CD4-positive, alpha-beta T cell treated with Interleukin-4 for 4 hours (primary cell): ENCODE measurements at regions not wholly inside any gene's neighbourhood (a gene's known extent, or its start where the extent isn't known, plus 50 kb on each side); places are given as distances from the start of the nearest gene placed in this dataset.
A peak's percentile ranks its signal among the peaks of the same experiment; 100 is the strongest.
"Not testable (repeated sequence)": the region's sequence is repeated elsewhere in the genome, so short reads cannot be mapped to it uniquely, and the experiment has no call there.

Experiments
- DNase-seq: peaks from one replicate; pipeline ENCODE4 v3.0.0-alpha.2; 2020

DNA sequence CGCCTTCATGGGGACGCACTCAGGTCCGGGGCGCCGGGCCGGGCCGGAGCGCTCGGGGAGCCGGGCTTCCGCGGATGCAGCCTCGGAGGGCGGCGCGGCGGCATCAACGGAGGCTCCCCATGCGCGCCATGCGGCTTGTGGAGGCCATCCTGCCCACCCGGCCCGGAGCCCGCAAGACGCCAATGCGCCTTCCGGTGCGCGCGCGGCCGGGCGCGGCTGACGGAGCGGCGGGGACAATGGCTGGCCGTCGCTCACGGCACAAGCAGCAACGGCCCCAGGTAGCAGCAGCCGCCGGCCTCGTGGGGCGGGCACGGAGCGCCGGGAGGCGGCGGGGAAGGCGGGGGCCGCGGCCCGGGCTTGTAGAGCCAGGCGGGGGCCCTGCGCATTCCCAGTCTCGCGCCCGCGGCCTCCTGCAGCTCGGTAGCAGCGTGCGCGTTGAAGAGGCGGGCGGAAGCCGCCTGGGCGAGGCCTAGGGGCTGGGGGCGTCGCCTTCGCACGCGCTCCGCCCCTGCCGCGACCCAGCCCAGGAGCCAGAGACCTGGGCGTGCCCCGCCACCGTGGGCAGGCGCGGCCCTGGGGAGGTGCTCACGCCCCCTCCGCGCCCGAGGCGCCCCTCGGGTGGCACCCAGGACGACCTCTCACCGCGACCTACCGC is 168.6 kb upstream of the PRKX start:
- DNase-seq, result not testable (repeated sequence)

DNA sequence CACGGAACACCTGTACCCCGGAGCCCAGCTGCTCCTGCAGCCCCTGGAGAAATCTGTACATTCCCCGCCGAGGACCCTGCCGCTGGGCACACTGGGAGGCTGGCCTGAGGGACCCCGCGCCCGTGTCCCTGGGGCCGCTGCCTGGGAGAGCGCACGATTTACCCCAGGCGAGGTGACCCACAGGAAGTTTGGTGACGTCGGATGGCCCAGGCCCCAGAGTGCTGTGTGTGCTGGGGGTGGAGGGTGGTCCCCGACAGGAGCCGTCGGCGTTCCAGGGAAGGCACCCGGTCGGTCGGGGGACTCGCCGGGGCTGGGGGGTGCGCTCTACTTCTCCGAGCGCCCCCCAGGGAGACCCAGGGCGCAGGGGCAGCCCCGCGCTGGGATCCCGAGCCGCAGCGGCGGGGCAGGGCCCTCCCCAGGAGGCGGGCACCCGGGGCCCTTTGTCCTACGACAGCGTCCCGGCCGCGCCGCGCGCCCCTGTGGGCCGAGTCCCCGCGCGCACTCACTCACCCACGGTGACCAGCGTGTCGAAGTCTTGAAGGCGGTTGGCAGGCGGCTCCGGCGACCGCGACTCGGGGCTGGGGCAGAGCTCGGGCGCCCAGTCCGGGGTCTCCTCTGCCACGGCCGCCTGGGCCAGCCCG is 167.9 kb upstream of the PRKX start:
- not testable (repeated sequence) for DNase-seq

DNA sequence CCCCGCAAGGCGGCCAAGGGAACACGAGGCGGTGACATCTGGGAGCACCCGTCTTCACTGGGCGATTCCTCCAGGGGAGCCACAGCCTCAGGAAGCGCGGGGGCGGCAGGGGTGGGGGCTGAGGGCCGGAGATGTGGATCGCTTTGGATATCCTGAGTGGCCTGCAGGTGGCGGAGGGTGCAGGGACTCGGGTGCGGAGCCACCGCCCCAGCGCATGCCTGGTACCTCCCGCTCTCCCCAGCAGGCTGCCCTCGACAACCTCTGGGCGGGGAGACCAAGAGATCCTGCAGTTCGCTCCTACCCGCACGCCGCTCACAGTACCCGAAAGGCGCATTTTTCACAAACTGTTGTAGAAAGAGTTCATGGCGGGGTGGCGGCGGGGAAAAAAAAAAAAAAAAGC is 162.9 kb upstream of the PRKX start:
- DNase-seq, result not testable (repeated sequence)

DNA sequence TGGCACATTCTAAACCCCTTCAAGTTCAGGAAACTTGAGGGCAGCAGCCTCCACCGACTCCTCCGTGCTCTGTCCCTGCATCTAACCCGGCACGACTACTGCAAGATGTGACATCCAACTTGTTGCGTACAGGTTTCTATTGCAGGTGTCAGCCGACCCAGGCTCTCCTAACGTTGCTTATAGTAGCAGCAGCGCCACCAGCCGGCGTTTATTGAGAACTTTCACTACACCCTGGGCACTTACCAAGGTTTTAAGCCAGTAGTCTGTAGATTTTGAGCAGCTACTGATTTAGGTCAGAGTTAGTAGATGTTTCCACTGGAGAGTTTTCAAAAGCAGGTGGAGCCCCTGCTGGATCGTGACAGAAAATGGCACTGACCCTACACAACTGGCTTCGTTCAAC is 162.2 kb upstream of the PRKX start:
- not testable (repeated sequence) for DNase-seq

DNA sequence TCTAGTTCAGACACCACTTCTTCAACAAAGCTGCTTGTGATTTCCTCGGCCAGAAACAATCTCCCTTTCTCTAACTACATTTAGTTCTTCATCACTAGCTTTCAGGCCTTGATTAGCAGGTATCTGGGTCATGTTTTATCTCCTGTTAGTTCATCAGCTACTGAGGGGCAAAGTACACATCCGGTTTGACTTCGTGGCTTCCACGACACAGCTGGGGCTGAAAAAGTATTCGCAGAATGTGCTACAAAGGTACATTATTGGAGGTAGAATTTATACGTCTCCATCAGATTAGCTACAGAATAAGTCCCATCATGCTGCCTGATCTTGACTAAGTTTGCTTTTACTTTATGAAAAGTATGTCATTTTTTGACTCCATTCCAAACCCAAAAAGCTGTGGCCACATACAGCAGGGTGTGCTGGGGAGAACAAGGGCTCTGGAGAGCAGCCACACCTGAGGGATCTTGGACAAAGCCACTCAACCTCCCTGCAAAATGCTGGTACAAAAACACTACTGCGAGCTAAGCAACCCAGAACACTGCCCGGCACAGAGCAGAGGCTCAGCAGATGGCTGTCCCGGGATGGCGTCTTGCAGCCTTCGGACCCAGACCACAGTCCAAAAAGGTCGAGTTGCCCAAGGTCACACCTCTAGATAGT is 158.9 kb upstream of the PRKX start:
- DNase-seq, result not testable (repeated sequence)

DNA sequence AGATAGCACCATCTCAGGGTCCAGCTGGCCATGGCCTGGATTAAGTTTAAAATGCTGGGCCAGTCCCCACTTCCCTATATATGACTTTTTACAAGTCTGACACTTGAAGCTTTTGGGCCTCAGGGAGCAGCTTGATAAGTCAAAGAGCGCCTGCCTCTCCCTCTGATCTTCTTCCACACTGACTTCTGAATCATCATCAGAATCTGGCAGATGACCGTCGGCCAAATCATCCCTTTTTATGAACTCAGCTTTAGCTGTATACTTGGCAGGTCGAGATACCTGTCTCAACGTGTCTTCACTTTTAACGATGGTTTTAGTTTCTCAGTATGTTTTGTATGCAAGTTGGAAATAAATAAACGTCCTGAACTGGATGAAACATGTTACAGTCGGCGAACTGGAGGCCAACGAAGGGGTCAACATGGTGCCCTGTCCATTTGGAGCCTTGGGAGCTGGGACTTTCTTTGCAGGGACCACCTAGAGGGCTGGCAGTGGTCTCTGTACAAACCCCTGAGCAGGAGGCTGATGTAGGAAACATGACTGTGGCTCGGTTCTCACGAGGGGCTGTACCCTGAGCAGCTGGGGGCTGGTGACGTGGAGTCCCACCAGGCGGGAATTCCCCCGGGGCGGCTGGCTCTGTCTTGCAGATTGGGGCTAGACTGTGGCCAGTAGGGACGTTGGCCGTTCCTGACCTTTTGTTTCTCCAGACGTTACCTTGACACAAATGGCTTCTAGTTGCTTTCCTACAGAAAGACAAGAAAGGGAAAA is 153.8 kb upstream of the PRKX start:
- not testable (repeated sequence) for DNase-seq

DNA sequence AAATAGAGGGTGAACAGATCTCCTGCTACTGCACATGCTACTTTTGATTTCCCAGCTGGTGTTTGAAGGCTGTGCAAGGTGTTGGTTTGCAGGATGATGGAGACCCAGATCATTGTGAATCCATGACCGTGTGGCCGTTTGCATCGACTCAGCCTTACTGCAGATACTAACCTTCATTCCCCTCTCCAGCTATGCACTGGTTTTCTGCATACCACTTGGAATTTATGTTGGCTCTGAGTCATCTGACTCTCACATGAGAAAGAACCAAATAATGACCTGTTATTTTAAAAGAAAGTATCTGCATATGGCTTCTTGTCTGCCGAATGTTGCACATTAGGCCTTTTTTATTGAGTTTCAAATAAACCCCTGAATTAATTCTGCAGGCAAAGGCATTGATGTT is 144.9 kb upstream of the PRKX start:
- DNase-seq, result not testable (repeated sequence)

DNA sequence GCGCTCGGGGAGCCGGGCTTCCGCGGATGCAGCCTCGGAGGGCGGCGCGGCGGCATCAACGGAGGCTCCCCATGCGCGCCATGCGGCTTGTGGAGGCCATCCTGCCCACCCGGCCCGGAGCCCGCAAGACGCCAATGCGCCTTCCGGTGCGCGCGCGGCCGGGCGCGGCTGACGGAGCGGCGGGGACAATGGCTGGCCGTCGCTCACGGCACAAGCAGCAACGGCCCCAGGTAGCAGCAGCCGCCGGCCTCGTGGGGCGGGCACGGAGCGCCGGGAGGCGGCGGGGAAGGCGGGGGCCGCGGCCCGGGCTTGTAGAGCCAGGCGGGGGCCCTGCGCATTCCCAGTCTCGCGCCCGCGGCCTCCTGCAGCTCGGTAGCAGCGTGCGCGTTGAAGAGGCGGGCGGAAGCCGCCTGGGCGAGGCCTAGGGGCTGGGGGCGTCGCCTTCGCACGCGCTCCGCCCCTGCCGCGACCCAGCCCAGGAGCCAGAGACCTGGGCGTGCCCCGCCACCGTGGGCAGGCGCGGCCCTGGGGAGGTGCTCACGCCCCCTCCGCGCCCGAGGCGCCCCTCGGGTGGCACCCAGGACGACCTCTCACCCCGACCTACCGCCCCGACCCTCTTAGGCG is 130.2 kb upstream of the PRKX start:
- DNase-seq, result not testable (repeated sequence)

DNA sequence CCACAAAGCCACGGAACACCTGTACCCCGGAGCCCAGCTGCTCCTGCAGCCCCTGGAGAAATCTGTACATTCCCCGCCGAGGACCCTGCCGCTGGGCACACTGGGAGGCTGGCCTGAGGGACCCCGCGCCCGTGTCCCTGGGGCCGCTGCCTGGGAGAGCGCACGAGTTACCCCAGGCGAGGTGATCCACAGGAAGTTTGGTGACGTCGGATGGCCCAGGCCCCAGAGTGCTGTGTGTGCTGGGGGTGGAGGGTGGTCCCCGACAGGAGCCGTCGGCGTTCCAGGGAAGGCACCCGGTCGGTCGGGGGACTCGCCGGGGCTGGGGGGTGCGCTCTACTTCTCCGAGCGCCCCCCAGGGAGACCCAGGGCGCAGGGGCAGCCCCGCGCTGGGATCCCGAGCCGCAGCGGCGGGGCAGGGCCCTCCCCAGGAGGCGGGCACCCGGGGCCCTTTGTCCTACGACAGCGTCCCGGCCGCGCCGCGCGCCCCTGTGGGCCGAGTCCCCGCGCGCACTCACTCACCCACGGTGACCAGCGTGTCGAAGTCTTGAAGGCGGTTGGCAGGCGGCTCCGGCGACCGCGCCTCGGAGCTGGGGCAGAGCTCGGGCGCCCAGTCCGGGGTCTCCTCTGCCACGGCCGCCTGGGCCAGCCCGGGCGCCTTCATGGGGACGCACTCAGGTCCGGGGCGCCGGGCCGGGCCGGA is 129.5 kb upstream of the PRKX start:
- DNase-seq, result peak; percentile 8

DNA sequence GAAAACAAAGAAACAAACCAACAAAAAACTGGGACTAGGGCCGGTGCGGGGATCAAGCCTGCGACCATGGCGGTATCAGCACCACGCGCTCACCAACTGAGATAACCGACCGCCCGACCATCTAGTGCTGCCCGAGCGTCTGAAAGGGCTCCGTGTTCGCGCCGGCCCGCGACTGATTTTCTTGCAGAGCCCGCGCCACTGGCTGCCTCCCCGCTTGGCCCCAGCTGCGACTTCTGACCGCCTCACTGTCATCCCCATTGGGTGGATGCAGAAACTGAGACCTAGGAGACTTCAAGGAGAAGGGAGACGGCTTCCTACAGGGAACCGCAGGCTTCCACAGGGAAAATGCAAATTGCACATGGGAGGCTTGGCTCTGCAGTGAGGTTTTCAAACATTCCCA is 125.3 kb upstream of the PRKX start:
- not testable (repeated sequence) for DNase-seq

DNA sequence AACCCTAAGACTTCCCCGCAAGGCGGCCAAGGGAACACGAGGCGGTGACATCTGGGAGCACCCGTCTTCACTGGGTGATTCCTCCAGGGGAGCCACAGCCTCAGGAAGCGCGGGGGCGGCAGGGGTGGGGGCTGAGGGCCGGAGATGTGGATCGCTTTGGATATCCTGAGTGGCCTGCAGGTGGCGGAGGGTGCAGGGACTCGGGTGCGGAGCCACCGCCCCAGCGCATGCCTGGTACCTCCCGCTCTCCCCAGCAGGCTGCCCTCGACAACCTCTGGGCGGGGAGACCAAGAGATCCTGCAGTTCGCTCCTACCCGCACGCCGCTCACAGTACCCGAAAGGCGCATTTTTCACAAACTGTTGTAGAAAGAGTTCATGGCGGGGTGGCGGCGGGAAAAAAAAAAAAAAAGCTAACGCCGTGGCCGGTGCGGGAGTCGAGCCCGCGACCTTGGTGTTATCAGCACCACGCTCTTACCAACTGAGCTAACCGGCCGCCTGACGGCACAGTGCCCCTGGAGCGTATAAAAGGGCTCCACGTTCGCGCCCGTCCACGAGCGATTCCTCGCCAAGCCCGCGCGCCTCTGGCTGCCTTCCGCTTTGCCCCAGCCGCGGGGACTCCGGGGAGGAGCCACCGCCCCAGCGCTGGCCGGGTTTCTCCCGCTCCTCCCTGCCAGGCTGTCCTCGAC is 124.7 kb upstream of the PRKX start:
- DNase-seq, result not testable (repeated sequence)

DNA sequence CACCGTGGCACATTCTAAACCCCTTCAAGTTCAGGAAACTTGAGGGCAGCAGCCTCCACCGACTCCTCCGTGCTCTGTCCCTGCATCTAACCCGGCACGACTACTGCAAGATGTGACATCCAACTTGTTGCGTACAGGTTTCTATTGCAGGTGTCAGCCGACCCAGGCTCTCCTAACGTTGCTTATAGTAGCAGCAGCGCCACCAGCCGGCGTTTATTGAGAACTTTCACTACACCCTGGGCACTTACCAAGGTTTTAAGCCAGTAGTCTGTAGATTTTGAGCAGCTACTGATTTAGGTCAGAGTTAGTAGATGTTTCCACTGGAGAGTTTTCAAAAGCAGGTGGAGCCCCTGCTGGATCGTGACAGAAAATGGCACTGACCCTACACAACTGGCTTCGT is 123.8 kb upstream of the PRKX start:
- DNase-seq, result not testable (repeated sequence)

DNA sequence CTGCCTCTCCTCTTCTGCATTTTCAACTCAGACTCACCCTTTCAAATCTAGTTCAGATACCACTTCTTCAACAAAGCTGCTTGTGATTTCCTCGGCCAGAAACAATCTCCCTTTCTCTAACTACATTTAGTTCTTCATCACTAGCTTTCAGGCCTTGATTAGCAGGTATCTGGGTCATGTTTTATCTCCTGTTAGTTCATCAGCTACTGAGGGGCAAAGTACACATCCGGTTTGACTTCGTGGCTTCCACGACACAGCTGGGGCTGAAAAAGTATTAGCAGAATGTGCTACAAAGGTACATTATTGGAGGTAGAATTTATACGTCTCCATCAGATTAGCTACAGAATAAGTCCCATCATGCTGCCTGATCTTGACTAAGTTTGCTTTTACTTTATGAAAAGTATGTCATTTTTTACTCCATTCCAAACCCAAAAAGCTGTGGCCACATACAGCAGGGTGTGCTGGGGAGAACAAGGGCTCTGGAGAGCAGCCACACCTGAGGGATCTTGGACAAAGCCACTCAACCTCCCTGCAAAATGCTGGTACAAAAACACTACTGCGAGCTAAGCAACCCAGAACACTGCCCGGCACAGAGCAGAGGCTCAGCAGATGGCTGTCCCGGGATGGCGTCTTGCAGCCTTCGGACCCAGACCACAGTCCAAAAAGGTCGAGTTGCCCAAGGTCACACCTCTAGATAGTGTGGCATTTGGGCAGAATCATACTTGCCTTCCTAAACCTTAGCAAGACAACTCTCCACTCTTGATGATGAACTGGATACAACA is 120.5 kb upstream of the PRKX start:
- DNase-seq, result not testable (repeated sequence)

DNA sequence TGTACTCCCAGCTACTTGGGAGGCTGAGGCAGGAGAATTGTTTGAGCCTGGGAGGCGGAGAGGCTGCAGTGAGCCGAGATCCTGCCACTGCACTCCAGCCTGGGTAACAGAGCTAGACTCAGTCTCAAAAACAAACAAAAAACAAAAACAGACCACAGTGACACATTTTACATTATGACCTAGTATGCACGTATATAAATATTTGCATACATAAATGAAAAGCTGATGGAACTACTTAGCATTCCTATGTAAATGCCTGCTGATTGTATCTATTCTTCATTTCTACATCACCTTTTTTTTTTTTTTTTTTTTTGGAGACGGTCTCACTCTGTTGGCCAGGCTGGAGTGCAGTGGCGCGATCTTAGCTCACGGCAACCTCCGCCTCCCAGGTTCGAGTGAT is 116.6 kb upstream of the PRKX start:
- DNase-seq, result not testable (repeated sequence)

DNA sequence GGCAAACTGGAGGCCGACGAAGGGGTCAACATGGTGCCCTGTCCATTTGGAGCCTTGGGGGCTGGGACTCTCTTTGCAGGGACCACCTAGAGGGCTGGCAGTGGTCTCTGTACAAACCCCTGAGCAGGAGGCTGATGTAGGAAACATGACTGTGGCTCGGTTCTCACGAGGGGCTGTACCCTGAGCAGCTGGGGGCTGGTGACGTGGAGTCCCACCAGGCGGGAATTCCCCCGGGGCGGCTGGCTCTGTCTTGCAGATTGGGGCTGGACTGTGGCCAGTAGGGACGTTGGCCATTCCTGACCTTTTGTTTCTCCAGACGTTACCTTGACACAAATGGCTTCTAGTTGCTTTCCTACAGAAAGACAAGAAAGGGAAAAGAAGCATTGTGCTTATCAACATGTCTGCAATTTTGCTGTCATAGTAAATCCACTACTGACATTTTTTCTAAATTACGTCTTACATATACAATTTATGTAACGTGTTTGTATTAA is 115.6 kb upstream of the PRKX start:
- DNase-seq, result not testable (repeated sequence)

DNA sequence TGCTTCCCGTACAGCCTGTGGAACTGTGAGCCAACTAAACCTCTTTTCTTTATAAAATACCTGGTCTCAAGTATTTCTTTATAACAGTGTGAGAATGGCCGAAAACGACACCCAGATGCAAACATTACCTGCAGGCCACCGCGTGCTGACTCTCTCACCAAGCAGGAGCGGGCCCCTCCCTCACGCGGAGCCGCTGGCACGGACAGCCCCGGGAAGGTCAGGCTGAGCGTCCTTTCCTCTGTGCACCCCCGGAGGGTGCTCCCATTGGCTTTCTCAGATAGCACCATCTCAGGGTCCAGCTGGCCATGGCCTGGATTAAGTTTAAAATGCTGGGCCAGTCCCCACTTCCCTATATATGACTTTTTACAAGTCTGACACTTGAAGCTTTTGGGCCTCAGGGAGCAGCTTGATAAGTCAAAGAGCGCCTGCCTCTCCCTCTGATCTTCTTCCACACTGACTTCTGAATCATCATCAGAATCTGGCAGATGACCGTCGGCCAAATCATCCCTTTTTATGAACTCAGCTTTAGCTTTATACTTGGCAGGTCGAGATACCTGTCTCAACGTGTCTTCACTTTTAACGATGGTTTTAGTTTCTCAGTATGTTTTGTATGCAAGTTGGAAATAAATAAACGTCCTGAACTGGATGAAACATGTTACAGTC is 115.1 kb upstream of the PRKX start:
- DNase-seq, result not testable (repeated sequence)

DNA sequence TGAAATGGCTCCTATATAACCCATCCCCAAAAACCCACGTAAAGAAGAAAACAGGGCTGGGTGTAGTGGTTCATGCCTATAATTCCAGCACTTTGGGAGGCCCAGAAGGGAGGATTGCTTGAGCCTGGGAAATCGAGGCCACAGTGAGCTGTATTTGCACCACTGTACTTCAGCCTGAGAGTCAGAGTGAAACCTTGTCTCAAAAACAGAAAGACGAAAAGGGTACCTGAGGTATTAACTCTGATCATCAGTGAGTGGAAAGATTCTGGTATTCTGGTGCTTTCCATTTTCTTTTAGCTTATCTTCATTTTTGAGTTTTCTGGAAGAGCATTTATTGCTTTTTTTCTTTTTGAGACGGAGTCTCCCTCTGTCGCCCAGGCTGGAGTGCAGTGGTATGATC is 110.6 kb upstream of the PRKX start:
- not testable (repeated sequence) for DNase-seq

DNA sequence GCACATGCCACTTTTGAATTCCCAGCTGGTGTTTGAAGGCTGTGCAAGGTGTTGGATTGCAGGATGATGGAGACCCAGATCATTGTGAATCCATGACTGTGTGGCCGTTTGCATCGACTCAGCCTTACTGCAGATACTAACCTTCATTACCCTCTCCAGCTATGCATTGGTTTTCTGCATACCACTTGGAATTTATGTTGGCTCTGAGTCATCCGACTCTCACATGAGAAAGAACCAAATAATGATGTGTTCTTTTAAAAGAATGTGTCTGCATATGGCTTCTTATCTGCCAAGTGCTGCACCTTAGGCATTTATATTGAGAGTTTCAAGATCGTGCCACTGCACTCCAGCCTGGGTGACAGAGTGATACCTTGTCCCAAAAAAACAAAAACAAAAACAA is 106.7 kb upstream of the PRKX start:
- no peak for DNase-seq

DNA sequence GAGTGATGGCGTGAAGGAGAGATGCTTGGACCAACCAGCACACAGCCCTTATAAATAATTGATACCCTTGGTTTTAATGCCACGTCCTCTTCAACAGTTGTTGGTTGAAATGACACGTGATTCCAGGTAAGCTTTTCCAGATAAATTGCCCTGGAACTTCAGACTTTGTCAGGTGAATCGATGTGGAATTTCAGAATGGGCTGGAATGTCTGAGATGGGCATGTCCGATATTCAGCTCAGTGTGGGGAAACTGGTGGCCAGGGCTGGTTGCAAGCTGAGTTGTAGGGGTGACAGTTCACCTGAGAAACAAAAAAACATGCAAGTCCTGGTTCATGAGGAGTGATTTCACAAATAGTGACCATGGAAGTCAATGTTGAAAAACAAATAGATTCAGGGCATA is 104.0 kb upstream of the PRKX start:
- not testable (repeated sequence) for DNase-seq
